WTC11 (cell line): ENCODE measurements at regions not wholly inside any gene's neighbourhood (a gene's known extent, or its start where the extent isn't known, plus 50 kb on each side); places are given as distances from the start of the nearest gene placed in this dataset.

ENCODE experiments used
- ATAC-seq: fragments of 200-7000 bp; cut with Tn5 transposase; 2 replicates; pipeline ENCODE4 v1.10.0; 2021; ENCODE audit warnings: mild to moderate bottlenecking, moderate library complexity
- CTCF ChIA-PET: fragments of 300-600 bp; sonication (Branson Sonifier 250); formaldehyde crosslinking; loops from one replicate; lab custom pipeline; 2021; ENCODE audit warnings: antibody characterized with exemption; lab: Charles Lee
- POLR2A ChIA-PET: fragments of 350-600 bp; sonication (Branson Sonifier 250); formaldehyde crosslinking; loops from one replicate; lab custom pipeline; 2021; ENCODE audit warnings: antibody characterized with exemption; lab: Charles Lee
- DNase-seq: peaks from one replicate; pipeline ENCODE4 v3.0.0; 2021; ENCODE audit warnings: low spot score
- H3K27ac Mint-ChIP-seq: 2 replicates; pipeline ENCODE4 v1.8.0; 2021; ENCODE audit warnings: mixed read lengths
- H3K27me3 Mint-ChIP-seq: 2 replicates; pipeline ENCODE4 v1.8.0; 2021; ENCODE audit warnings: low read depth, mild to moderate bottlenecking, moderate library complexity, mixed read lengths
- H3K36me3 Mint-ChIP-seq: 2 replicates; pipeline ENCODE4 v1.8.0; 2021; ENCODE audit warnings: mixed read lengths
- H3K4me1 Mint-ChIP-seq: 2 replicates; pipeline ENCODE4 v1.8.0; 2022; ENCODE audit warnings: mixed read lengths
- H3K4me3 Mint-ChIP-seq: 2 replicates; pipeline ENCODE4 v1.8.0; 2021; ENCODE audit warnings: mild to moderate bottlenecking, moderate library complexity, mixed read lengths
- H3K9me3 Mint-ChIP-seq: 2 replicates; pipeline ENCODE4 v1.8.0; 2021; ENCODE audit warnings: mixed read lengths
- CREB1 ChIP-seq: sonication (generic); formaldehyde crosslinking; IDR thresholded peaks from 2 replicates; pipeline ENCODE4 v1.8.0; 2023; ENCODE audit warnings: mild to moderate bottlenecking, missing genetic modification reagents
- ELF4 ChIP-seq: sonication (generic); formaldehyde crosslinking; IDR thresholded peaks from 2 replicates; pipeline ENCODE4 v1.8.1; 2022; ENCODE audit warnings: low read depth, mild to moderate bottlenecking, moderate library complexity, missing genetic modification reagents
- EMX1 ChIP-seq: fragments of 250-450 bp; sonication (Bioruptor Pico); IDR thresholded peaks from 2 replicates; pipeline ENCODE4 v1.8.0; 2021; ENCODE audit warnings: mild to moderate bottlenecking
- FOXJ3 ChIP-seq: sonication (generic); formaldehyde crosslinking; IDR thresholded peaks from 2 replicates; pipeline ENCODE4 v1.9.0; 2021; ENCODE audit warnings: missing genetic modification reagents, mild to moderate bottlenecking, borderline replicate concordance
- GRHL2 ChIP-seq: fragments of 250-450 bp; sonication (Bioruptor Pico); IDR thresholded peaks from 2 replicates; pipeline ENCODE4 v1.8.0; 2022; ENCODE audit warnings: mild to moderate bottlenecking, moderate library complexity; ENCODE audit not compliant: insufficient replicate concordance, severe bottlenecking
- MYBL2 ChIP-seq: sonication (generic); formaldehyde crosslinking; IDR thresholded peaks from 2 replicates; pipeline ENCODE4 v1.8.1; 2023; ENCODE audit warnings: mild to moderate bottlenecking, moderate library complexity, missing genetic modification reagents
- NFE2L1 ChIP-seq: sonication (generic); formaldehyde crosslinking; IDR thresholded peaks from 2 replicates; pipeline ENCODE4 v1.8.1; 2023; ENCODE audit warnings: missing genetic modification reagents
- SP1 ChIP-seq: sonication (generic); formaldehyde crosslinking; conservative IDR thresholded peaks from 2 replicates; pipeline ENCODE4 v1.8.1; 2022; ENCODE audit warnings: missing genetic modification reagents
- ZNF317 ChIP-seq: sonication (generic); formaldehyde crosslinking; IDR thresholded peaks from 2 replicates; pipeline ENCODE4 v1.8.1; 2023; ENCODE audit warnings: low read depth, mild to moderate bottlenecking, moderate library complexity, missing genetic modification reagents, borderline replicate concordance
- TF ChIP-seq, protein P1 (sequence below): sonication (generic); formaldehyde crosslinking; IDR thresholded peaks from 2 replicates; pipeline ENCODE4 v1.8.1; 2023; ENCODE audit warnings: mild to moderate bottlenecking, missing genetic modification reagents, borderline replicate concordance
- TF ChIP-seq, protein P2 (sequence below): sonication (generic); formaldehyde crosslinking; IDR thresholded peaks from 2 replicates; pipeline ENCODE4 v1.8.1; 2022; ENCODE audit warnings: missing genetic modification reagents, borderline replicate concordance
- TF ChIP-seq, protein P3 (sequence below): sonication (generic); formaldehyde crosslinking; IDR thresholded peaks from 2 replicates; pipeline ENCODE4 v1.8.1; 2022; ENCODE audit warnings: low read depth, missing genetic modification reagents, borderline replicate concordance
- TF ChIP-seq, protein P4 (sequence below): fragments of 250-450 bp; sonication (Bioruptor Pico); IDR thresholded peaks from 2 replicates; pipeline ENCODE4 v1.9.0; 2021; ENCODE audit warnings: mild to moderate bottlenecking
- TF ChIP-seq, protein P5 (sequence below): fragments of 250-450 bp; sonication (Bioruptor Pico); IDR thresholded peaks from 2 replicates; pipeline ENCODE4 v1.9.0; 2021; ENCODE audit warnings: moderate library complexity, mild to moderate bottlenecking, inconsistent platforms, borderline replicate concordance
- TF ChIP-seq, protein P6 (sequence below): sonication (generic); formaldehyde crosslinking; IDR thresholded peaks from 2 replicates; pipeline ENCODE4 v1.8.0; 2022; ENCODE audit warnings: mild to moderate bottlenecking, missing genetic modification reagents
- TF ChIP-seq, protein P7 (sequence below): sonication (generic); formaldehyde crosslinking; IDR thresholded peaks from 2 replicates; pipeline ENCODE4 v1.8.1; 2023; ENCODE audit warnings: mild to moderate bottlenecking, missing genetic modification reagents
- TF ChIP-seq, protein P8 (sequence below): sonication (generic); formaldehyde crosslinking; IDR thresholded peaks from 2 replicates; pipeline ENCODE4 v1.8.1; 2023; ENCODE audit warnings: mild to moderate bottlenecking, missing genetic modification reagents, moderate library complexity
- TF ChIP-seq, protein P9 (sequence below): sonication (generic); formaldehyde crosslinking; IDR thresholded peaks from 2 replicates; pipeline ENCODE4 v1.8.1; 2022; ENCODE audit warnings: low read depth, mild to moderate bottlenecking, moderate library complexity, missing genetic modification reagents, borderline replicate concordance

DNA sequence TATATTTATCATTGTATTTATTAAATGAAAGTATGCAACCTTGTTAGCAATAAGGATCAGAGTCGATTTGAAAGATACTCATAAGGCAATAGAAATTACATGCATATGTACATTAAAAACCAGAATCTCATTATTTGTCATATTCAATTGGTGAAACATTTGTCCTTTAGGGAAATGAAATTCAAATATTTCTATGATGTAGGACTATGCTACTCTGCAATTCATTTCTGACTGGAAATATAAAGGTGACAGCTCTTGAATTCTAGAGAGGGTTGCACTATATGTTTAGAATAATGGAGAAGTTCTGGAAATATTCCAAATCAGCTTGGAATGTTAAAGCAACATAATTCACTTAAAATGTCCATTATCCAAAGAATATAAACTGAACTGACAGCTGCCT, 1519.8 kb downstream of the ARAP2 start:
- Mint-ChIP-seq H3K9me3 (peaks cover 3% of the 10 kb centered on the region; the same call in 1 of the 2 replicates), H3K27me3 (no peaks in the 10 kb centered on the region), H3K36me3 (no peaks in the 10 kb centered on the region), H3K27ac (no peak overlapping the region), H3K4me3 (no peak overlapping the region), H3K4me1 (peaks cover 7% of the 10 kb centered on the region)
- TF ChIP-seq MYBL2 (CRISPR knock-in tag) (no peak), SP1 (CRISPR knock-in tag) (no peak), NFE2L1 (no peak), GRHL2 (no peak), FOXJ3 (CRISPR knock-in tag) (no peak), ZNF317 (no peak)
- TF ChIP-seq, protein P1, sequence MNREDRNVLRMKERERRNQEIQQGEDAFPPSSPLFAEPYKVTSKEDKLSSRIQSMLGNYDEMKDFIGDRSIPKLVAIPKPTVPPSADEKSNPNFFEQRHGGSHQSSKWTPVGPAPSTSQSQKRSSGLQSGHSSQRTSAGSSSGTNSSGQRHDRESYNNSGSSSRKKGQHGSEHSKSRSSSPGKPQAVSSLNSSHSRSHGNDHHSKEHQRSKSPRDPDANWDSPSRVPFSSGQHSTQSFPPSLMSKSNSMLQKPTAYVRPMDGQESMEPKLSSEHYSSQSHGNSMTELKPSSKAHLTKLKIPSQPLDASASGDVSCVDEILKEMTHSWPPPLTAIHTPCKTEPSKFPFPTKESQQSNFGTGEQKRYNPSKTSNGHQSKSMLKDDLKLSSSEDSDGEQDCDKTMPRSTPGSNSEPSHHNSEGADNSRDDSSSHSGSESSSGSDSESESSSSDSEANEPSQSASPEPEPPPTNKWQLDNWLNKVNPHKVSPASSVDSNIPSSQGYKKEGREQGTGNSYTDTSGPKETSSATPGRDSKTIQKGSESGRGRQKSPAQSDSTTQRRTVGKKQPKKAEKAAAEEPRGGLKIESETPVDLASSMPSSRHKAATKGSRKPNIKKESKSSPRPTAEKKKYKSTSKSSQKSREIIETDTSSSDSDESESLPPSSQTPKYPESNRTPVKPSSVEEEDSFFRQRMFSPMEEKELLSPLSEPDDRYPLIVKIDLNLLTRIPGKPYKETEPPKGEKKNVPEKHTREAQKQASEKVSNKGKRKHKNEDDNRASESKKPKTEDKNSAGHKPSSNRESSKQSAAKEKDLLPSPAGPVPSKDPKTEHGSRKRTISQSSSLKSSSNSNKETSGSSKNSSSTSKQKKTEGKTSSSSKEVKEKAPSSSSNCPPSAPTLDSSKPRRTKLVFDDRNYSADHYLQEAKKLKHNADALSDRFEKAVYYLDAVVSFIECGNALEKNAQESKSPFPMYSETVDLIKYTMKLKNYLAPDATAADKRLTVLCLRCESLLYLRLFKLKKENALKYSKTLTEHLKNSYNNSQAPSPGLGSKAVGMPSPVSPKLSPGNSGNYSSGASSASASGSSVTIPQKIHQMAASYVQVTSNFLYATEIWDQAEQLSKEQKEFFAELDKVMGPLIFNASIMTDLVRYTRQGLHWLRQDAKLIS (CRISPR knock-in tag) = no peak
- TF ChIP-seq, protein P2, sequence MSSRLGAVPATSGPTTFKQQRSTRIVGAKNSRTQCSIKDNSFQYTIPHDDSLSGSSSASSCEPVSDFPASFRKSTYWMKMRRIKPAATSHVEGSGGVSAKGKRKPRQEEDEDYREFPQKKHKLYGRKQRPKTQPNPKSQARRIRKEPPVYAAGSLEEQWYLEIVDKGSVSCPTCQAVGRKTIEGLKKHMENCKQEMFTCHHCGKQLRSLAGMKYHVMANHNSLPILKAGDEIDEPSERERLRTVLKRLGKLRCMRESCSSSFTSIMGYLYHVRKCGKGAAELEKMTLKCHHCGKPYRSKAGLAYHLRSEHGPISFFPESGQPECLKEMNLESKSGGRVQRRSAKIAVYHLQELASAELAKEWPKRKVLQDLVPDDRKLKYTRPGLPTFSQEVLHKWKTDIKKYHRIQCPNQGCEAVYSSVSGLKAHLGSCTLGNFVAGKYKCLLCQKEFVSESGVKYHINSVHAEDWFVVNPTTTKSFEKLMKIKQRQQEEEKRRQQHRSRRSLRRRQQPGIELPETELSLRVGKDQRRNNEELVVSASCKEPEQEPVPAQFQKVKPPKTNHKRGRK (CRISPR knock-in tag) = no peak
- TF ChIP-seq, protein P3, sequence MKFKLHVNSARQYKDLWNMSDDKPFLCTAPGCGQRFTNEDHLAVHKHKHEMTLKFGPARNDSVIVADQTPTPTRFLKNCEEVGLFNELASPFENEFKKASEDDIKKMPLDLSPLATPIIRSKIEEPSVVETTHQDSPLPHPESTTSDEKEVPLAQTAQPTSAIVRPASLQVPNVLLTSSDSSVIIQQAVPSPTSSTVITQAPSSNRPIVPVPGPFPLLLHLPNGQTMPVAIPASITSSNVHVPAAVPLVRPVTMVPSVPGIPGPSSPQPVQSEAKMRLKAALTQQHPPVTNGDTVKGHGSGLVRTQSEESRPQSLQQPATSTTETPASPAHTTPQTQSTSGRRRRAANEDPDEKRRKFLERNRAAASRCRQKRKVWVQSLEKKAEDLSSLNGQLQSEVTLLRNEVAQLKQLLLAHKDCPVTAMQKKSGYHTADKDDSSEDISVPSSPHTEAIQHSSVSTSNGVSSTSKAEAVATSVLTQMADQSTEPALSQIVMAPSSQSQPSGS (CRISPR knock-in tag) = no peak
- TF ChIP-seq, protein P4, sequence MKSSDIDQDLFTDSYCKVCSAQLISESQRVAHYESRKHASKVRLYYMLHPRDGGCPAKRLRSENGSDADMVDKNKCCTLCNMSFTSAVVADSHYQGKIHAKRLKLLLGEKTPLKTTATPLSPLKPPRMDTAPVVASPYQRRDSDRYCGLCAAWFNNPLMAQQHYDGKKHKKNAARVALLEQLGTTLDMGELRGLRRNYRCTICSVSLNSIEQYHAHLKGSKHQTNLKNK (CRISPR knock-in tag) = no peak
- POLR2A ChIA-PET = no interaction called here
- DNase-seq (no peak), ATAC-seq (no peak)
- CTCF ChIA-PET = no interaction called here

DNA sequence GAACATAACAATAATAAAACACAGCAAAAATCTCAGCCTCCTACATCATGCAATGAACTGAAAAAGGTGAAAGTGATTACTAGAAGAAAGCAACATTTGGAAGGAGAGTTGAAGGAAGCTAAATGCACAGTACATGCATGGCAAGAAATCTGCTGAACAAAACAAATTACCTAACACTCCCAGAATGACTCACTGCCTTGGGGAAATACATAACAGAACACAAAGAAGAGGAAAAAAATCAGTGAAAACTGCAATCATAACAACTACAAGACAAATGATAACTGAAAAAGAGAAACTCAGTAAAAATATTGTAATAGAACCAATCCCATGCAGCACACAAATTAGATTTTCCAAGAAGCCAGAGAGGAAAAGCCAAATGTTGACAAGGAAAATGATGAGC, 1513.2 kb downstream of the ARAP2 start:
- Mint-ChIP-seq H3K36me3 (no peaks in the 10 kb centered on the region), H3K27ac (no peak overlapping the region)
- TF ChIP-seq EMX1 (CRISPR knock-in tag) (no peak), ELF4 (CRISPR knock-in tag) (no peak), CREB1 (no peak), ZNF317 (no peak)
- TF ChIP-seq, protein P5, sequence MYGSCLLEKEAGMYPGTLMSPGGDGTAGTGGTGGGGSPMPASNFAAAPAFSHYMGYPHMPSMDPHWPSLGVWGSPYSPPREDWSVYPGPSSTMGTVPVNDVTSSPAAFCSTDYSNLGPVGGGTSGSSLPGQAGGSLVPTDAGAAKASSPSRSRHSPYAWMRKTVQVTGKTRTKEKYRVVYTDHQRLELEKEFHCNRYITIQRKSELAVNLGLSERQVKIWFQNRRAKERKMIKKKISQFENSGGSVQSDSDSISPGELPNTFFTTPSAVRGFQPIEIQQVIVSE (CRISPR knock-in tag) = no peak
- TF ChIP-seq, protein P6, sequence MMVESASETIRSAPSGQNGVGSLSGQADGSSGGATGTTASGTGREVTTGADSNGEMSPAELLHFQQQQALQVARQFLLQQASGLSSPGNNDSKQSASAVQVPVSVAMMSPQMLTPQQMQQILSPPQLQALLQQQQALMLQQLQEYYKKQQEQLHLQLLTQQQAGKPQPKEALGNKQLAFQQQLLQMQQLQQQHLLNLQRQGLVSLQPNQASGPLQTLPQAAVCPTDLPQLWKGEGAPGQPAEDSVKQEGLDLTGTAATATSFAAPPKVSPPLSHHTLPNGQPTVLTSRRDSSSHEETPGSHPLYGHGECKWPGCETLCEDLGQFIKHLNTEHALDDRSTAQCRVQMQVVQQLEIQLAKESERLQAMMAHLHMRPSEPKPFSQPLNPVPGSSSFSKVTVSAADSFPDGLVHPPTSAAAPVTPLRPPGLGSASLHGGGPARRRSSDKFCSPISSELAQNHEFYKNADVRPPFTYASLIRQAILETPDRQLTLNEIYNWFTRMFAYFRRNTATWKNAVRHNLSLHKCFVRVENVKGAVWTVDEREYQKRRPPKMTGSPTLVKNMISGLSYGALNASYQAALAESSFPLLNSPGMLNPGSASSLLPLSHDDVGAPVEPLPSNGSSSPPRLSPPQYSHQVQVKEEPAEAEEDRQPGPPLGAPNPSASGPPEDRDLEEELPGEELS (CRISPR knock-in tag) = no peak
- TF ChIP-seq, protein P7, sequence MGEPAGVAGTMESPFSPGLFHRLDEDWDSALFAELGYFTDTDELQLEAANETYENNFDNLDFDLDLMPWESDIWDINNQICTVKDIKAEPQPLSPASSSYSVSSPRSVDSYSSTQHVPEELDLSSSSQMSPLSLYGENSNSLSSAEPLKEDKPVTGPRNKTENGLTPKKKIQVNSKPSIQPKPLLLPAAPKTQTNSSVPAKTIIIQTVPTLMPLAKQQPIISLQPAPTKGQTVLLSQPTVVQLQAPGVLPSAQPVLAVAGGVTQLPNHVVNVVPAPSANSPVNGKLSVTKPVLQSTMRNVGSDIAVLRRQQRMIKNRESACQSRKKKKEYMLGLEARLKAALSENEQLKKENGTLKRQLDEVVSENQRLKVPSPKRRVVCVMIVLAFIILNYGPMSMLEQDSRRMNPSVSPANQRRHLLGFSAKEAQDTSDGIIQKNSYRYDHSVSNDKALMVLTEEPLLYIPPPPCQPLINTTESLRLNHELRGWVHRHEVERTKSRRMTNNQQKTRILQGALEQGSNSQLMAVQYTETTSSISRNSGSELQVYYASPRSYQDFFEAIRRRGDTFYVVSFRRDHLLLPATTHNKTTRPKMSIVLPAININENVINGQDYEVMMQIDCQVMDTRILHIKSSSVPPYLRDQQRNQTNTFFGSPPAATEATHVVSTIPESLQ (CRISPR knock-in tag) = no peak
- TF ChIP-seq, protein P8, sequence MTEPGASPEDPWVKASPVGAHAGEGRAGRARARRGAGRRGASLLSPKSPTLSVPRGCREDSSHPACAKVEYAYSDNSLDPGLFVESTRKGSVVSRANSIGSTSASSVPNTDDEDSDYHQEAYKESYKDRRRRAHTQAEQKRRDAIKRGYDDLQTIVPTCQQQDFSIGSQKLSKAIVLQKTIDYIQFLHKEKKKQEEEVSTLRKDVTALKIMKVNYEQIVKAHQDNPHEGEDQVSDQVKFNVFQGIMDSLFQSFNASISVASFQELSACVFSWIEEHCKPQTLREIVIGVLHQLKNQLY (CRISPR knock-in tag) = no peak
- TF ChIP-seq, protein P2 (CRISPR knock-in tag) = no peak
- TF ChIP-seq, protein P9, sequence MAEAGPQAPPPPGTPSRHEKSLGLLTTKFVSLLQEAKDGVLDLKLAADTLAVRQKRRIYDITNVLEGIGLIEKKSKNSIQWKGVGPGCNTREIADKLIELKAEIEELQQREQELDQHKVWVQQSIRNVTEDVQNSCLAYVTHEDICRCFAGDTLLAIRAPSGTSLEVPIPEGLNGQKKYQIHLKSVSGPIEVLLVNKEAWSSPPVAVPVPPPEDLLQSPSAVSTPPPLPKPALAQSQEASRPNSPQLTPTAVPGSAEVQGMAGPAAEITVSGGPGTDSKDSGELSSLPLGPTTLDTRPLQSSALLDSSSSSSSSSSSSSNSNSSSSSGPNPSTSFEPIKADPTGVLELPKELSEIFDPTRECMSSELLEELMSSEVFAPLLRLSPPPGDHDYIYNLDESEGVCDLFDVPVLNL = no peak

More for the DNA sequence above, 1513.2 kb downstream of the ARAP2 start:
- H3K27me3 Mint-ChIP-seq = no peaks in the 10 kb centered on the region
- ATAC-seq = no peak
- H3K9me3 Mint-ChIP-seq = no peaks in the 10 kb centered on the region
- peaks cover 6% of the 10 kb centered on the region for H3K4me1 Mint-ChIP-seq
- DNase-seq = no peak
- POLR2A ChIA-PET = no interaction called here
- CTCF ChIA-PET = no interaction called here
- no peak overlapping the region for H3K4me3 Mint-ChIP-seq
